RPMI8226 (cell line): ENCODE measurements at regions not wholly inside any gene's neighbourhood (a gene's known extent, or its start where the extent isn't known, plus 50 kb on each side); places are given as distances from the start of the nearest gene placed in this dataset.

Experiments used
- DNase-seq: peaks from one replicate; pipeline ENCODE4 v3.0.0-alpha.2; 2015

DNA sequence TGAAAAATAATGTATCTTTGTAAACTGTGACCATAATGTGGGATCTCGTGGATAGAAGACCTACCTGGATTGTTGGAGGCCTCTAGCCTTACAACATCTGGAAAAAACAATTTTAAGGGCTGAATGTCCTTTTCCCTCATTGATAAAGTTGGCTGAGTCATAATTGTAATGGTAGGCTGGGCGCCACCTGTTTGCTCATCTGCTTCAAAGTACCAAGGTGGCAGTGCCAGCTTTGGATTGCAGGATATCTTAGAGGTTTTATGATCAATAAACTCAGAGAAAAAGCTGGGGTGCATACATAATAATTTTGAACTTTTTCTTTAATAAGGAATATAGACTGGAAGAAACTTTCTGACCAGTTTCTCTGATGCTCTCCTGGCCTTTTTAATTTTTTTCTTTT, 653.4 kb downstream of the MMUT start:
- DNase-seq, result no peak

DNA sequence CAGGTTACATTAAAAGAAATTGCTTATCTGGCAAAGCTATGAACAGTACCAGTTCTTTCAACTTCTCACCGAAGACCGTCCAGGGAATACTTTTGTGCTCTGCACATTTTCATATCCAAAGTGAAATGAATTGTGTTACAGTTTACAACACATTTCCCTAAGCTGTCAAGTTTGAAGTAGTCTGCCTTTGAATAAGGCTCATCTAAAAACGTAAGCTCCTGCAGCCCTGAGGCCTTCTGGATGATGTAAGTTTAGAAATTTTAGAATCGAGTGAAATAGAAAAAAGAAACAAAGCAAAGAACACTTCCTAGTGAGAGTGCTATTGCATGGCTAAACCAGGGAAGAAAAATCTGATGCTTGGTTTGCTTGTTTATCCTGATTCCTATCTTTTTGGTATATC, 653.8 kb downstream of the MMUT start:
- DNase-seq, result no peak

DNA sequence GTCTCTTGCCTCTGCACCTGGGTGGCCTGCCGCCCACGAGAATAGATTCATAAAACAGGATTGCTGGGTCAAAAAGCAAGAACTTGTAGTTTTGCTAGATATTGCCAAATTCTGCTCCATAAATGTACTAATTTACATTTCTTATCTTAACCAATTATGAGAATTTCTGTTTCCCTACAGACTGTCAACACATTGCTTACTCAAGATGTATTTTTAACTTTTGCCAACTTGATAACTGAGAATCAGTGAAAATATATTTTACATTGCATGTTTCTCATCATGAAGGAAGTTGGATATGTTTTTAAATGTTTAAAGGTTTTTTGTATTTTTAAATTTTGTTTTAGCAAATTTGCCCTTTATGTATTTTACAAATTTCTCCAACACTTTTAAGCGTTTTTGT, 664.8 kb downstream of the MMUT start:
- no peak for DNase-seq

DNA sequence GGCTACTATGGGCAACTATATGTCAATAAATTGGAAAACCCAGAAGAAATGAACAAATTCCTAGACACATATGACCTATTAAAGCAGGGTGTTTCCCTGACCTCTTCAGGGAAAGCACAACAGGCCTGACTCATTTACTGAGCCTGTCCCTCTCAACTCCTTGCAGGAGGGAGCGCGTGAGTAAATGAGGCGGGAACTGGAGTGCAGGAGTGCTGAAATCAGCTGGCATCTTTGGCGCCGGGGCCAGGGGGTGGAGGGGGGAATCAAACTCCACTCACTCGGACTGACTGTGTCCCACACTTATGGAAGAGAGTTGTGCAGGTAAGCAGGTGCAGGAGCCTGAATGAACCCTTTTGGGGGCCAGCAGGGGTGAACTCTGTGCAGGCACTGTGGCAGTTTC, 671.2 kb upstream of the PTCHD4 start:
- no peak for DNase-seq

DNA sequence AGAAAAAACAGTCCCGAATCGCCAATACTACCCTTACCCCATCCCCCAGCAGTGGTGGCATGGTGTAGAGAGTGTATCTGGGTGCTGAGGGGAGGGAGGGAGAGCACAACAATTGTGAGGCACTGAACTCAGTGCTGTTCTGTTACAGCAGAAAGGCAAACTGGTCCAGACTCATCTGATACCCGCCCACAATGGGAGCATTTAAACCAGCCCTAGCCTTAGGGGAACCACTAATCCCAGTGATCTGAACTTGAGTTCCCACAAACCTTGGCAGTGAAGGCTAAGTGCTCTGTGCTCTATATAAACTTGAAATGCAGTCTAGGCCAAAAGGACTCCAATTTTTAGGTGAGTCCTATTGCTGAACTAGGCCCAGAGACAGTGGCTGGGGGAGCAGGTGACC, 666.4 kb upstream of the PTCHD4 start:
- no peak for DNase-seq

DNA sequence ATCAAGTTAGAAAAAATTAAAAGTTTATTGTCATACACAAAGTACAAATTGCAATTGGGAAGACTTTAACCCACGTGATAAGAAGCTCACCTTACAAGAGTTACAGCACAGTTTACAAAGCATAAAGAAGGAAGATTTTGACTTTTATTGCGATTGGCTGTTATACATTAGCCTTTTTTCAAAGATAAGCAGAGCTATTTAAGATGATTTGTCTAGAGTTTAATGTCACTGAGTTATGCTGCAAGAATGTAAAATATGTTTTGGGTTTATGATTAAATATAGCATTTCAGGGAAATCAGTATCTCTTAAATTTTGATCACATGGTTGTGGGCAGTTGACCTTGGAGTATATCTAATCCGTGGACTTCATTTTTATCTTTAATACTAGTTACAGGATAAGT, 664.2 kb upstream of the PTCHD4 start:
- no peak for DNase-seq

DNA sequence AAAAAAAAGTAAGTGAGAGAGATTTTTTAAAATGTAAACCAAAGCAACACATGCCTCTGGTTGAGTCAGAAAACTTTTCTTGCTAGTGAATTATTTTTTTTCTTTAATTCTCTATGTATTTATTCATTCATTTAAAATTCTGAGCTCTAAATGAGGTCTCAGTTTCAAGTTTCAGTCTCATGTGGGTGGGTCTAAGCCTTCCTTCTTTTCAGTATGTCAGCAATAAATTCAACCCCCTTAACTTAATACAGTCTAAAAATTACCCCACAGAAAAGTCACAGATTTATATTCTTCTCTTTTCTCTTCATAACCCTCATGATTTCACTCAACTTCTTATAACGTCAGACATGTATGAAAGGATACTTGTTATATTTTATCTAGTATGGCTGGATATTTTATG, 663.3 kb upstream of the PTCHD4 start:
- no peak for DNase-seq

DNA sequence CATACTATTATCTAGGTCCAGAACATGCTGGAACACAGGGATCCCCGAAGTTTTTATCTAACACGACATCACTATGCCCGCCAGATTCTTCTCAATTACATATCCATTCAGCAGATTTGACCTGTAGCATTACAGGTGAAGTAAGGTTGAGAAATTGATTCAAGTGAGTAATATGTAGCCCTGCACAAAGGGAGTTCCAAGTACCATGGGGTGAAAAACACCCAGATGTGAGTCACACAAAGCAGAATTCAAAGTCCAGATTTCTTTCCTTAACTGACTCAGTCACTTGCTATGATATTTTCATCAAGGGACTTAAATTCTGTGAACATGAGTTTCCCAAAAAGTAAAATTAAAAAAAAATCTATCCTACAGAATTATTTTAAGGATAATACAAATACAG, 655.4 kb upstream of the PTCHD4 start:
- DNase-seq, result no peak

DNA sequence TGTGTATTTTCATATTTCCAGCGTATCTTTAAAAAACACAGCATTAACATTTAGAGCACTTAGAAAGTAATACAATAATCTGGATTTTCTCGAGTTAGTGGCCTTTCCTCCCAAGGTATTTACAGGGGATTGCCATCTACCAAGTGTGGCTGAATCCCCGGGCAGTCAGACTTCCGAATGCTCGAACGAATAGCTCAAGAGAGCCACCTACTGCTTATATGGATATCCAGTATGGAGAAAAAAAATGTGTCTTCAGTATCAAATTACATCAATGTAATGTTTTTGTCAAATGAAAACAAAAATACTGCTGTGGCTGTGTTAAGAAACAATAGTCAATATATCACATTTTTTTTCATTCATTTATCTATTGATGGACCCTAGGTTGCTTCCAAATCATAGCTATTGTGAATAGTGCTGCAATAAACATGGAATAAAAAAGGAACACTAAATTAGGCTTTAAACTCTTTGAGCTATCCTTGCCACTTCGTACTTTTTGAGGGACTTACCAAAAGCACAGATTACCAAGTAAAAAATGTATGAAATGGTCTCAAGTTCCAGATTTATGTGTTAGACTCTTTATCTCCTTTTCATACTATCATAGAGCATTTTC, 654.5 kb upstream of the PTCHD4 start:
- peak; percentile 36 for DNase-seq

DNA sequence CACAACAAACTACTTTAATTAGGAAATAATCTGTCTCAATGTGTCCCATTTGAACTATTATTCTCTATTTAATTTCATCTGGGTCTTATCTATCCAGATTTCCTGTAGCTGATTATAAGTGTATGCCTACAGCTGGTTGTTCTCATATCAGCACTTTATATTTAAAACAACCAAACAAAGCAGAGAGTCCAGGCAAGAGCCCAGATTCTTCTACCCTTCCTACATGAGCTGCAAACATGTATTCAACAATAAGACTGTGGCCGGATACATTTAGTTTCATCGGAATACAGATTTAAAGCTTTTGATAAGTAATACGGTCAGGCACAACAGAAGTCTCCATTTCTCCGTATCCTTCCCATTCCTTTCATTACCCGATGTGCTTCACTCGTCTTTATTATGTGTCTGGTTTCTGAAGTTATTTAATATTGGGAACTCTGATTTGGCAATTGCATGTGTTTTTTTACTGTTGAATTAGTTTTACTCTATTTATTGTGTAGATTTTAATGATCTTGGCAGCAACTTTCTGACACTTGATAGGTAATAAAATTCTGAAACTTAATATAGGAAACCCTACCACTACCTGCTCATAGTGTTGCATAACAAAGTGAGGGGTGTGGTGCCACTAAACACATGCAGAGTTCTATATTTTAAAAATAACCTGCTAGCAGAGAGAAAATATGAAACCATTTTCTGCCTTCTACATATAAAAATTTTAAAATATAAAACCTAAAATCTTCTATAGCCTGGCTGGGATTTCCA, 653.5 kb upstream of the PTCHD4 start:
- no peak for DNase-seq

DNA sequence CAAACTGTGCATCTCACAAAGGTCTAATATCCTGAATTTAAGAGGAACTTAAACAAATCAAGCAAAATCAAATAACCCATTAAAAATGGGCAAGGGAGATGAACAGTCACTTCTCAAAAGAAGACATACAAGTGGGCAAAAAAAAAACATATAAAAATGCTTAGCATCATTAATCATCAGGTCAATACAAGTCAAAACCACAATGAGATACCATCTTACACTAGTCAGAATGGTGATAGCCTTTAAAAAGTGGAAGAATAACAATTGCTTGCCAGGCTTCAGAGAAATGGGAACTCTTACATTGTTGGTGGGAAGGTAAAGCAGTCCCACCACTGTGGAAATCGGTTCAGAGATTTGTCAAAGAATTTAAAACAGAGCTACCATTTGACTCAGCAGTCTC, 646.7 kb upstream of the PTCHD4 start:
- no peak for DNase-seq

DNA sequence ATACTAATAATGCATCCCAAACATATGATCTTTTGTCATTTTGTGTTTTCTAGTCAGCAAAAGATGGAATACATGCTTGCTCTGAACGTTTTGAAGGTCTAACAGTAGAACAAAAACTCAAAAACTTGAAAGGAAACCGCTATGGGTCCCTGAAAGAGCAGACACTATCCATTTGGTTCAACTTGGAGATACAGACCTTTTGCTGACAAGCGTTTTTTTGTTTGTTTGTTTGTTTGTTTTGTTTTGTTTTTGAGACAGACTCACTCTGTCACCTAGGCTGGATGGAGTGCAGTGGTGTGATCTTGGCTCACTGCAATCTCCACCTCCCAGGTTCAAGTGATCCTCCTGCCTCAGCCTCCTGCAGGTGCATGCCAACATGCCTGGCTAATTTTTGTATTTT, 644.3 kb upstream of the PTCHD4 start:
- DNase-seq, result no peak

DNA sequence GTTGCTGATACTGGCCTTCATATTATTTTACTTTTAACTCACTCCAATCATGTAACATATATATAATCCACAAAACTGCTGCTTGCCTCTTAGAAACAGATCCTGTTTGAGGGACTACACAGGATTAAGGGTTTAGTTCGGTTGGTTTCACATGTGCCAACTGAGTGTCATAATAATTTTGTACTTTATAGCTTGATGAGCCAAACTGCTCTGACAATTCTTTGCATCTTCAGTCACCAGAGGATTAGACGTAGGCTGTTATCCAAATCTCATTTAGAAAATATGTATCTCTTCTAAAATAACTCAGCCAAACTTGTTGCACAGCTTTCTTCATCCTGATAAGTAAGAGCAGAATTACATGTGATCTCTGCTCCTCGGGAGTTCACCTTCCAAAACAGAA, 643.6 kb upstream of the PTCHD4 start:
- DNase-seq, result no peak

DNA sequence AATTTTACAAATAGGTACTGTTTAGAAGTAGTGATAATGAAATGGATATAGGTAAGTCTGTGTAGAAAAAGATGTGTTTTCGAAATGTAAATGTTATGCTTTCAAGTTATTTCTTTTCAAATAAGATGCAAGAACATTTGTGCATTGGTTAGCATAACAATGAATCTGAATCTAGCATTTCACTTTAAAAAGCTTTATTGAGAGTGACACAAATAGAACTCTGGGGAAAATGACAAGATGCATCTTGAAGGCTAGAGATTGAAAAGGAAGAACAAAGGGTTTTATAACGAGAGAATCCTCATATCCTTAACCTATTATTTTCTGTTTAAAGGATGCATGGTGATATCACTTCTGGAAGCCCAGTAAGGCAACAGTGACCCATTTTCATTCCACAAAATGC, 639.9 kb upstream of the PTCHD4 start:
- DNase-seq, result no peak

DNA sequence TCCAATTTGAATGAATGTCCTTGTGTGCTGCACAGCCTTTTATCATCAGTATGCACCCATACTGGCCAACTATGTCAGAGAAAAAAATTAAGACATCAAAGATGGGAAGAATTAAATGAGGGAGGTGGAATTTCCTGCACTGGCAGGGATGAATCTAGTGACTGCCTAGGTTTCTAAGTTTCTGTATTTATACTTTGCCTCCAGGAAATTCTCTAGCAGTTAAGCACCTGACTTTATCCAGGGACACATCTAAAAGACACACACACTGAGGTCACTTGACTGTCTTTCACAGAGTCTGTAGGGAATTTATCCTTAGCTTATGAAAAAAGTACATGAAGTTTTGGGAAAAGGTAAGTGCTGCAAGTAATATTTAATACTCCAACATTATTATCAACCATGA, 636.5 kb upstream of the PTCHD4 start:
- no peak for DNase-seq

DNA sequence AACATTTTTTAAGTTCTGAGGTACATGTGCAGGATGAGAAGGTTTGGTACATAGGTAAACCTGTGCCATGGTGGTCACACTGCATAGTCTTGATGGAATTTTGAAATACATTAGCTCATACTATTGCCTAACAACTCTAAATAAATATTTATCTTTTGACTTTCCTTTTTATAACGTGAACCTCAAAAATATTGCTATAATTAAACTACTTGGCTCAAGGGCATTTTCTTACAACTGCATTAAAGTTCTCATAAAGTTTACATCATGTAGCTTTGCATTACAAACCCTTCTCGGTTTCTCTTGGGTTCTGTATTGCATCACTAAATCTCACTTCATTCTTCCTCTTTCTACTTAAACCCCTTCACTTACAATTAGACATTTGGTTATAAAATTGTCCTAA, 636.0 kb upstream of the PTCHD4 start:
- no peak for DNase-seq

DNA sequence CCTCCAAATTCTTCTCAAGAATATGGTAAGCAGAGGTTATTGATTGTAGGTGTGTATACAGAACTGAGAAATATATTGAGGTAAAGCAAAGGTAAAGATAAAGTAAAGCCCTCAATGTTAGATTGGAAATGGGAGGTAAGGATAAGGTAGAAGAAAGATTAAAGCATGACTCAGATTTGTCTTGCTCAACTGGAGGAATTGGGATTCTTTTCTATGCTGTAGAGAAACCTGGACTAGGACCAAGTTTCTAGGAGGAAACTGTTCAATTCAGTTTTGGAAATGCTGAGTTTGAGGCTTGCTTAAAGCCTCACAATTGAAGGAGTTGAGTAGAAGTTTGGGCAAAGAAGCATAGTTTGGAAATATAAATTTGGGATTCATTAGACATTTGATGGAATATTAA, 634.0 kb upstream of the PTCHD4 start:
- DNase-seq, result no peak

DNA sequence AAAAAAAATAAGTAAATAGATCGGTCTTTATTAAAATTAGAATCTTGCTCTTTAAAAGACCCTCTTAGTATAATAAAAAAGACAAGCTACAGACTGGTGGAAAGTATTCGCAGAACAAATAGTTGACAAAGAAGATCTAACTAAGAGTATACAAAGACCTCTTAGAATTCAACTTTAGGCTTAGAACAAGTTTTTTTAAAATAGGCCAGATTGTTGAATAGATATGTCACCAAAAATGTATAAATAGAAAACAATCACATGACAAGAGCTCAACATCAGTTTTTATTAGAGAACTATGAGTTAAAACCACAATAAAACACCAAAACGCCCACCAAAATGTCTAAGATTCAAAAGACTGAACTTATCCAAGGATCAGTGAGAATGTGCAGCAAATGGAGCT, 632.7 kb upstream of the PTCHD4 start:
- DNase-seq, result no peak

DNA sequence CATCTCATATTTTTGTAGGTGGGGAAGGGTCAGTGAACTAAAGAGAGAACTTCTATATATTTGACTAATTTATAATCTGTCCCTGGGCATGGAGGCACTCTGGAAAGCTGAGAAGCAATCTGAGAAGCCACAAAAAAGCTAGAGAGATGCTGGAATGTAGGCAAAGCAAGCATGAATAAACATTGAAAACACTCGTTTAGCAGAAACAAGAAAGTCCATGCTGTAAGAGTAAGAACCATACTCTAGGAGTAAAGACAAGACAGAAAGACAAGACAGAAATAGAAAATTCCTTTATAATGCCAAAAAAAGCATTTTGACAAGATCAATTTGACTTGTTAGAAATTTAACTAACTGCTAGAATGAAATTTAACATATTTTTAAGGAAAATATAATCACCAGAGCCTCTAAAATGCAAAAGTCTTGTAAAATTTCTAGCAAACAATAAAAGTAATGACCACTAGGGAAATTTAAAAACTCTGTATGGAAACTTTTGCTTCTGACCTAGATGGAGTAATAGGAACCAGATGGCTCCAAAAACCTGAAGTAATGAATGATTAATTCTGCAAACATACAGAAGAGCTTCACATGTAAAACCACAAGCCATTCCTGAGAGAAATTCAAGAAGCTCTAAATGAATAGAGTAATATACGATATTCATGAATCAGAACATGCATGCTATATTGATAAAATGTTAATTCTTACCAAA, 625.7 kb upstream of the PTCHD4 start:
- DNase-seq, result no peak

DNA sequence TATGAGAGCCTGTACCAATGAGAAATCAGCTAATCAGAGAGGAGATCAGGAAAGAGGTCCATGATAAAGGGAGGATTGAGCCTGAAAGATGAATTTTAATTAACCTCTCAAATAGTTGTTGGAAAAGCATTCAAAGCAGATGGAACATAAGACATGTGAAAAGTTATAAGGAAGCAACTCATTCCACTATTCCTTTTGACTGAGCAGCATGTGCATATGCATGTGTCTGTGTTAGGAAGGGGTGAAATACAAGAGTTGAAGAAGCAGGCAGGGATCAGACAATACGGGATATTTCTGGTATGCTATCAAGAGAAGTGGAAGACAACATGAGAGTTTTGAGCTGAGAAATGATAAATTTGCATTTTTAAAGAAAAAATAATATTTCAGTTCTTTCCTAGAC, 624.8 kb upstream of the PTCHD4 start:
- DNase-seq, result no peak

DNA sequence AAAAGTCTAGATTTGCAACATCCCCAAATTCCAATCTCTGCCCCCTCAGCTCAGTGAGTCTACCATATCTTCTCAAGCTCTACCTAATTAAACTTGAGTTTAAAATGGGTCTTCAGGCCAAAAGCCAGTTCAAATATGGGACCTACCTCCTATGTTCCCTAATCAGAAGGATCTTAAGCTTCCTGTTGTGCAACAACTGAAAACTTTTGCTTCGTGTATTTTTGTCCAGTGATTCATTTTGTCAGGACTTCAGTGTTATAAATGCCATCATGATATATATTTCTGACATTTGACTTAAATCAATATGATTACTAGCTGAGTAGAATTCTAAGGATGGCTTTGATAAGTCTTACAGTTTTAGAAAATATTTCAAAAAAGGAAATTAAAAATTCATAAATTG, 622.6 kb upstream of the PTCHD4 start:
- DNase-seq, result no peak

DNA sequence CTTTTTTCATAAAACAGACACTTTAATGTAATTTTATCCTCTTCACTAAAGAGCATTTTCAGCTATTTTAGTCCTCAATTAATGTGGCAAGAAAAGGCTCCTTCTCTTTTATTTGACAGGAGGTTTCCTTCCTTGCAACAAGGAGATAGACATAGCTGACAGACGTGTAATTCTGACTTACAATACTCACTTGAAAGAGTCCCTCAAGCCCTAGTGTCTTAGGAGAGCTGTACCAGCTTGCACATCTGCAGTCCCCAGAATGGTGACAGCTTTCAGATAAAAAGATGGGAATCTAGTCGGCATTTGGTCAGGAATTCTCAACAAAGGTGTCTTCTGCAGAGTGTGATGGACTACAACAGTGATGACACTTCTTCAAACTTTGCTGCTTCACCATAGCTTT, 603.7 kb upstream of the PTCHD4 start:
- no peak for DNase-seq

DNA sequence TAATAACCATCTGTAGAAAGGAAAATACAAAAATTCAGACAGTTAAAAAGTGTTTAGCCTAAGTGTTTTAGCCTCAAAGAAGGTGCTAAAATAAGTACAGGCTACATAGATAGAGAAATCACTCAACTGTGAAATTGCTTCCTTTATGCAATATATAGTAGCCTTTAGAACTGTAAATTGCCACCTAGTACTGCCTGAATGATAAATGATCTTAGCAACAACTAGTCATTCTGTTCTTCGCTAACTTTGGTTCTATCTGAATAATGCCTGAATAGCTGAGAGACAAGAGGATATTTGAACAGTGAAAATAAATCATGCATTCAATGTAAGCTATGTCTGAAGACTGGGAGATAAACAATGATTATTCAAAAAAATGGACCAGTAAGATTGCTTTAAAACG, 603.3 kb upstream of the PTCHD4 start:
- no peak for DNase-seq

DNA sequence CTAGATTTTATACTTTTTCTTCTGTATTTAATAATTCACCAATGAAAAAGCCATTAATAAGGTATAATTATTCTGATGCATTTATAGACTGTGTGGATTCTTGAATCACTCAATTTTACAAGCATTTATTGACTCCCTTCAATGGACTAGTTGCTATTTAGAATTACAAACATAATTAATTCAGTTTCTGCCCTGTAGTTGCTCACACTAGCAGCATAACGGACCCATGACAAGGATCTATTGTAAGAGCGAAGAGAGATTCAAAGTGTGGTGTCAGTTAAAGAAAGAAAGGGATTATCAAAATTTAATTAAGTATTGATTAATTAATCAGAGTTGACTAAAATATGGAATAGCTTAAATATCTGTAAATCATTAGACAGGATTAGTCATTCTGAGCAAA, 602.6 kb upstream of the PTCHD4 start:
- DNase-seq, result no peak

DNA sequence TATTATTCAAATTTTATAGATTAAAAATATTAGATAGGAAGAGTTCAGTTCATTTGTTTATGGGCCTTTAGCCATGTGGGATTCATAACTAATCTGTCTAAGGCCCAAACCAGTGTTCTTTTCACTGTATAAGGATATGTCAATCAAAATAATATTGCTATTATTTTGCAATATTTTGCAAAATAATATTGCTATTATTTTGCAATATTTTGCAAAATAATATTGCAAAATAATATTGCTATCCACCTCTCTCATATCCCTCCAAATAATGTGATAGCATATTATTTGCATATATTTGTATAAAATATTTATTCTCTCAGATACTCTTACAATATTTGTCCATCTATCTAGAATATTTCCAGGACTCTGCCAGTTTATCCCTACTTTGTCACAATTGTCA, 595.3 kb upstream of the PTCHD4 start:
- DNase-seq, result no peak
